ENCODE measurements at regions not wholly inside any gene's neighbourhood (a gene's known extent, or its start where the extent isn't known, plus 50 kb on each side); places are given as distances from the start of the nearest gene placed in this dataset.

GRCh38 chr15:61629269-61629668, 400.2 kb upstream of the RORA start:
- Histone ChIP-seq H3K9me3 (ENCODE audit: control insufficient read depth, low read depth, low read length) (no peaks in the 10 kb centered on the region), H3K27me3 (ENCODE audit: control insufficient read depth, extremely low read depth, insufficient read depth, low read length) (peaks cover 4% of the 10 kb centered on the region), H2AFZ (ENCODE audit: control insufficient read depth, low read length) (no peak overlapping the region), H3K9me1 (ENCODE audit: control insufficient read depth, extremely low read depth, insufficient read depth, low read length) (no peaks in the 10 kb centered on the region), H3K79me2 (ENCODE audit: control insufficient read depth, insufficient read depth, low read length) (no peaks in the 10 kb centered on the region), H3K27ac (ENCODE audit: control insufficient read depth, insufficient read depth, low read length) (no peak overlapping the region), H4K20me1 (ENCODE audit: control insufficient read depth, extremely low read depth, insufficient read depth, low read length) (no peaks in the 10 kb centered on the region), H3K36me3 (ENCODE audit: control insufficient read depth in 2 of 2, extremely low read depth in 1 of 2, insufficient read depth in 2 of 2, low read length in 2 of 2) (no peaks in the 10 kb centered on the region), H3K4me1 (ENCODE audit: control insufficient read depth, extremely low read depth, insufficient read depth, low read length) (no peaks in the 10 kb centered on the region), H3K9ac (ENCODE audit: control insufficient read depth, extremely low read depth, insufficient read depth, low read length) (no peak overlapping the region), H3K4me2 (ENCODE audit: control insufficient read depth, extremely low read depth, insufficient read depth, low read depth, low read length) (no peak overlapping the region), H3K4me3 (ENCODE audit: control insufficient read depth in 2 of 3, extremely low read depth in 1 of 3, insufficient read depth in 2 of 3, low read depth in 1 of 3, low read length in 3 of 3) (no peak overlapping the region)
- no peak for TF ChIP-seq CTCF (optimal IDR thresholded peaks at IDR 0.05 in 1 of 3, IDR thresholded peaks at IDR 0.05 in 1 of 3, conservative IDR thresholded peaks at IDR 0.05 in 1 of 3; ENCODE audit: extremely low read depth in 1 of 3, insufficient read depth in 2 of 3, low read length in 3 of 3)
- TF ChIP-seq EZH2 (IDR thresholded peaks at IDR 0.05; ENCODE audit: low read length) = no peak
- DNase-seq (ENCODE audit: low read depth, low spot score) (no peak), FAIRE-seq (no peak)
- dilution Hi-C loops (cut with MboI; ENCODE audit: extremely low pct_ligation_motif_present, low sequenced_read_pairs) = no loop called here

GRCh38 chr15:61624950-61625349, 395.8 kb upstream of the RORA start:
- FAIRE-seq = no peak
- TF ChIP-seq EZH2 (IDR thresholded peaks at IDR 0.05; ENCODE audit: low read length) = no peak
- no peak overlapping the region for H3K4me3 ChIP-seq (ENCODE audit: control insufficient read depth in 2 of 3, extremely low read depth in 1 of 3, insufficient read depth in 2 of 3, low read depth in 1 of 3, low read length in 3 of 3)

GRCh38 chr15:61623746-61624145, 394.6 kb upstream of the RORA start:
- H4K20me1 ChIP-seq (ENCODE audit: control insufficient read depth, extremely low read depth, insufficient read depth, low read length) = no peaks in the 10 kb centered on the region
- no peak overlapping the region for H3K4me3 ChIP-seq (ENCODE audit: control insufficient read depth in 2 of 3, extremely low read depth in 1 of 3, insufficient read depth in 2 of 3, low read depth in 1 of 3, low read length in 3 of 3)
- dilution Hi-C loops (cut with MboI; ENCODE audit: extremely low pct_ligation_motif_present, low sequenced_read_pairs) = no loop called here
- H3K9me1 ChIP-seq (ENCODE audit: control insufficient read depth, extremely low read depth, insufficient read depth, low read length) = no peaks in the 10 kb centered on the region
- no peak overlapping the region for H3K4me2 ChIP-seq (ENCODE audit: control insufficient read depth, extremely low read depth, insufficient read depth, low read depth, low read length)
- H3K36me3 ChIP-seq (ENCODE audit: control insufficient read depth in 2 of 2, extremely low read depth in 1 of 2, insufficient read depth in 2 of 2, low read length in 2 of 2) = no peaks in the 10 kb centered on the region
- no peak for FAIRE-seq
- DNase-seq (ENCODE audit: low read depth, low spot score) = no peak
- H3K27ac ChIP-seq (ENCODE audit: control insufficient read depth, insufficient read depth, low read length) = no peak overlapping the region
- no peak for TF ChIP-seq CTCF (optimal IDR thresholded peaks at IDR 0.05 in 1 of 3, IDR thresholded peaks at IDR 0.05 in 1 of 3, conservative IDR thresholded peaks at IDR 0.05 in 1 of 3; ENCODE audit: extremely low read depth in 1 of 3, insufficient read depth in 2 of 3, low read length in 3 of 3)
- TF ChIP-seq EZH2 (IDR thresholded peaks at IDR 0.05; ENCODE audit: low read length) = no peak
- H3K9ac ChIP-seq (ENCODE audit: control insufficient read depth, extremely low read depth, insufficient read depth, low read length) = no peak overlapping the region
- no peak overlapping the region for H2AFZ ChIP-seq (ENCODE audit: control insufficient read depth, low read length)
- H3K9me3 ChIP-seq (ENCODE audit: control insufficient read depth, low read depth, low read length) = no peaks in the 10 kb centered on the region
- peaks cover 4% of the 10 kb centered on the region for H3K27me3 ChIP-seq (ENCODE audit: control insufficient read depth, extremely low read depth, insufficient read depth, low read length)
- no peaks in the 10 kb centered on the region for H3K79me2 ChIP-seq (ENCODE audit: control insufficient read depth, insufficient read depth, low read length)
- no peaks in the 10 kb centered on the region for H3K4me1 ChIP-seq (ENCODE audit: control insufficient read depth, extremely low read depth, insufficient read depth, low read length)

More at GRCh38 chr15:61624950-61625349, 395.8 kb upstream of the RORA start:
- Histone ChIP-seq H3K9me3 (ENCODE audit: control insufficient read depth, low read depth, low read length) (no peaks in the 10 kb centered on the region), H4K20me1 (ENCODE audit: control insufficient read depth, extremely low read depth, insufficient read depth, low read length) (no peaks in the 10 kb centered on the region), H3K27me3 (ENCODE audit: control insufficient read depth, extremely low read depth, insufficient read depth, low read length) (peaks cover 4% of the 10 kb centered on the region), H3K4me2 (ENCODE audit: control insufficient read depth, extremely low read depth, insufficient read depth, low read depth, low read length) (no peak overlapping the region), H3K79me2 (ENCODE audit: control insufficient read depth, insufficient read depth, low read length) (no peaks in the 10 kb centered on the region), H3K4me1 (ENCODE audit: control insufficient read depth, extremely low read depth, insufficient read depth, low read length) (no peaks in the 10 kb centered on the region), H3K27ac (ENCODE audit: control insufficient read depth, insufficient read depth, low read length) (no peak overlapping the region), H3K9ac (ENCODE audit: control insufficient read depth, extremely low read depth, insufficient read depth, low read length) (no peak overlapping the region), H3K36me3 (ENCODE audit: control insufficient read depth in 2 of 2, extremely low read depth in 1 of 2, insufficient read depth in 2 of 2, low read length in 2 of 2) (no peaks in the 10 kb centered on the region), H2AFZ (ENCODE audit: control insufficient read depth, low read length) (no peak overlapping the region), H3K9me1 (ENCODE audit: control insufficient read depth, extremely low read depth, insufficient read depth, low read length) (no peaks in the 10 kb centered on the region)
- dilution Hi-C loops (cut with MboI; ENCODE audit: extremely low pct_ligation_motif_present, low sequenced_read_pairs) = no loop called here
- no peak for DNase-seq (ENCODE audit: low read depth, low spot score)

Measured in keratinocyte (primary cell).